HG02852 (cell line): ENCODE measurements at regions not wholly inside any gene's neighbourhood (a gene's known extent, or its start where the extent isn't known, plus 50 kb on each side); places are given as distances from the start of the nearest gene placed in this dataset.
"Not testable (repeated sequence)": the region's sequence is repeated elsewhere in the genome, so short reads cannot be mapped to it uniquely, and the experiment has no call there.

ENCODE experiments used
- ATAC-seq: cut with Tn5 transposase; IDR thresholded peaks from one replicate; pipeline ENCODE4 v1.9.1; 2021; ENCODE audit warnings: mild to moderate bottlenecking, moderate library complexity; ENCODE audit not compliant: unreplicated experiment

- no peak for ATAC-seq
These were observed 119.0 kb downstream of the JRKL start for GRCh38 chr11:96508861-96509260.

DNA sequence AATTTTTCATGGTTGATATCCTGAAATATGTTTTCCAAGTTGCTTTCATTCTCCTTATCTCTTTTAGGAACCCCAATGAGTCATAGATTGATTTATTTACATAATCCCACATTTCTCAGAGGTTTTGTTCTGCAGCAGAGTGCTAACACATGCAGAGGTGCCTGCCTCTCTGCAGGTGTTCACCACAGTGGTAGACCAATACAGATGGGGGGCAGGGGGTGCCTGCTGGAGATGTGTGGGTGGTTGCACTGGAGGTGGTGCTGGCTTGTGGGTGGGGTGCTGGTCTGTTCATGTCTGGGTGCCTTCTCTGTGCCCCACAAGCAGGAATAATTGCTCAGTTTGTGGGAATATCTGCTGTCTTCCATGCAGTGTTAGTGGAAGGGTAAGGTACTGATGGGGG lies 131.1 kb downstream of the JRKL start:
- ATAC-seq: no peak

GRCh38 chr11:96523656-96524055 lies 133.8 kb downstream of the JRKL start:
- no peak for ATAC-seq

GRCh38 chr11:96524475-96524874 lies 134.7 kb downstream of the JRKL start:
- no peak for ATAC-seq

DNA sequence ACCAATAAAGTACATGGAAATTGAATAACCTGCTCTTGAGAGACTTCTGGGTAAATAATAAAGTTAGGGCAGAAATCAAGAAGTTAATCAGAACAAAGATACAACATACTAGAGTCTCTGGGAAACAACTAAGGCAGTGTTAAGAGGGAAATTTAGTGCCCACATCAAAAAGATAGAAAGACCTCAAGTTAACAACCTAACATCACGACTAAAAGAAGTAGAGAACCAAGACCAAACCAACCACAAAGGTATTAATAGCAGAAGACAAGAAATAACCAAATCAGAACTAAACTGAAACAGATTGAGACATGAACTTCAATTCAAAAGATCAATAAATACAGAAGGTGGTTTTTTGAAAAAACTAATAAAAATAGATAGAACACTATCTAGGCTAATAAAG lies 140.7 kb downstream of the JRKL start:
- ATAC-seq: no peak

DNA sequence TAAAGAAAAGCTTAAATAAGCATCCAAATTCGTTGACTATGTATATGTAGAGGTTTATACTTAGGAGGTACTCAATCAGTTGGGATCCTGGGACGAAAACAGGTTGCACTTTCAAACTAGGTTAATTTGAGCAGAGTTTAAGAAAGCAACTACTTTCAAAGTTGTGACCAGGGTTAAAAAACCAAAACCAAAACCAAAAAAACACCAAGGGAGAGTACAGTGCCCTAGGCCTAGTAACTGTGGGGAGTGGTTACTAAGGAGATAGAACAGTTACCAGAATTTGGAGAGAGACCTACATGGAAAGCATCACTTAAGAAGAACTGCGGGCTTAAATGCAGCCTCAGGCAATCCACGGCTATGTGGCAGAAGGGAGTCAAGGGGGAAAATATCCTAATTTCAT lies 148.3 kb downstream of the JRKL start:
- no peak for ATAC-seq

GRCh38 chr11:96538622-96539021 lies 148.8 kb downstream of the JRKL start:
- ATAC-seq: no peak

GRCh38 chr11:96540875-96541274 lies 151.1 kb downstream of the JRKL start:
- no peak for ATAC-seq

DNA sequence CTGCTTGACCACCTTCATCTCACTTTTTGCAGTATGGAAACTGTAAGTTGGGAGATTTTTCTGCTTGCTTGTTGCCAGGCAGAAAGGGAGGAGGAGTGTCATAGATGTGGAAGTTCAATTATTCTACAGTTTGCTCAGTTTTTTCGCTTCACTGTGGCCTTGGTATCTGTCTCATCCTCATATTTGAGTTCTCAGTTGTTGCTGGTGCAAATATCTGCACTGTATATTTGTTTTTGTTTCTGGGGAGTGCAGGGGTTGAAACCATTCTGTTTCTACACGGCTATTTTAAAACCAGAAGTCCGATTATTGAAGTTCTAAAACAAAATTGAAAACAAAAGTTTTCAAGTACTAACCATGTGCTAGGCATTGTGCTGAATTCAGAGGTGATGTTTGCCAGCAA lies 153.4 kb downstream of the JRKL start:
- ATAC-seq: no peak

DNA sequence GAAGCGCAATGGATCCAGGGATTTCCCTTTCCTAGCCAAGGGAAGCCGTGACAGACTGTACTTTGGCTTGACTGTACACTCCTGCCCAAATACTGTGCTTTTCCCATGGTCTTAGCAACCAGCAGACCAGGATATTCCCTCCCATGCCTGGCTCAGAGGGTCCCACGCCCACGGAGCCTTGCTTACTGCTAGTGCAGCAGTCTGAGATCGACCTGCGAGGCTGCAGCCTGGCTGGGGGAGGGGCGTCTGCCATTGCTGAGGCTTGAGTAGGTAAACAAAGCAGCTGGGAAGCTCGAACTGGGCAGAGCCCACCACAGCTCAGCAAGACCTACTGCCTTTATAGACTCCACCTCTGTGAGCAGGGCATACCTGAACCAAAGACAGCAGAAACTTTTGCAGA lies 155.4 kb downstream of the JRKL start:
- not testable (repeated sequence) for ATAC-seq

DNA sequence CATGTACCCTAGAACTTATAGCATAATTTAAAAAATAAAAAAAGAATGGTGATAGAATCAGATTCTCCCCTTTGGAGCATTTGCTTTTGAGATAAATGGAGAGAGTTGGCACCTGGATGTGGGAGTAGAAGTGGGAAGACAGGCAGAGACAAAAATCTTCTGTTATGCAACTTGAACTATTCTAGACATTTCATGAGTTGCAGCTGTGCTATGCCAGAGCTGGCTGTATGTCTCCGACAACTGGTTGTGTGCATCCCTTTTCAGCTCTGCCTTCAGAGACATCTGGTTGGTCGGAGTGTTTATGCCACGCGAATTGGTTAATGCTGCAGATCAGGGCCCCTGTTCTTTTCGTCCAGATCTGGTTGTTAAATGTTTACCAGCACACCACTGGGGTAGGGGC lies 161.3 kb downstream of the JRKL start:
- no peak for ATAC-seq

GRCh38 chr11:96554236-96554820 lies 164.5 kb downstream of the JRKL start:
- no peak for ATAC-seq

GRCh38 chr11:96555826-96556225 lies 166.0 kb downstream of the JRKL start:
- ATAC-seq: not testable (repeated sequence)

DNA sequence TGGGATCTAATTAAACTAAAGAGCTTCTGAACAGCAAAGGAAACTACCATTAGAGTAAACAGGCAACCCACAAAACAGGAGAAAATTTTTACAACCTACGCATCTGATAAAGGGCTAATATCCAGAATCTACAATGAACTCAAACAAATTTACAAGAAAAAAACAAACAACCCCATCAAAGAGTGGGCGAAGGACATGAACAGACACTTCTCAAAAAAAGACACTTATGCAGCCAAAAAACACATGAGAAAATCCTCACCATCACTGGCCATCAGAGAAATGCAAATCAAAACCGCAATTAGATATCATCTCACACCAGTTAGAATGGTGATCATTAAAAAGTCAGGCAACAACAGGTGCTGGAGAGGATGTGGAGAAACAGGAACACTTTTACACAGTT lies 170.9 kb downstream of the JRKL start:
- not testable (repeated sequence) for ATAC-seq

- ATAC-seq: no peak
These were observed 177.4 kb downstream of the JRKL start for GRCh38 chr11:96567176-96567575.

- no peak for ATAC-seq
These were observed 177.9 kb downstream of the JRKL start for GRCh38 chr11:96567667-96568066.

GRCh38 chr11:96576383-96576782 lies 186.6 kb downstream of the JRKL start:
- no peak for ATAC-seq

DNA sequence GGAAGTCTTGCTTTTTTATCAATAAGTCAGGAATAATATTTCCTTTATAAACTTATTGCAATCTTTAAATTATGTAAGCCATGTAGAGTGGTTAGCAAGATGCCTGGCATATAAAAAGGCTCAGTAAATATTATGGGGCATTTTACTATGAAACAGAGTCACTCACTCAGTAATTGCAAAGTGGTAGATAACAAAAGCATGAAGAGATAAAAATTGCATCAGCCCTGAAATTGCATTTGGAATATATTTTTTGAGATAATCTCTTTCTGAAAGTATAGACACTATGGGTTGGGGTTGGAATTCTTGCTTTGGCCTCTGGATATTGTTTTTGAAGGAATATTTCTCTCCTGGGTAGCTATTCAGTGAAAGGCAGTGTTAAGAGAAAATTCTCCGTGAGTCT lies 188.6 kb downstream of the JRKL start:
- ATAC-seq: no peak

GRCh38 chr11:96579656-96580055 lies 189.8 kb downstream of the JRKL start:
- no peak for ATAC-seq

GRCh38 chr11:96580476-96581040 lies 190.7 kb downstream of the JRKL start:
- ATAC-seq: no peak

GRCh38 chr11:96585944-96586880 lies 196.4 kb downstream of the JRKL start:
- not testable (repeated sequence) for ATAC-seq

GRCh38 chr11:96588793-96589192 lies 199.0 kb downstream of the JRKL start:
- not testable (repeated sequence) for ATAC-seq
